K562 (cell line): ENCODE measurements at regions not wholly inside any gene's neighbourhood (a gene's known extent, or its start where the extent isn't known, plus 50 kb on each side); places are given as distances from the start of the nearest gene placed in this dataset.

Experiments used
- ATAC-seq: fragments of 200-7000 bp; cut with Tn5 transposase; 3 replicates; pipeline ENCODE4 v1.9.1; 2020; ENCODE audit warnings: moderate library complexity
- BruUV-seq: library from RNA; stranded (reverse); fragments of 400-500 nt; replicated peaks from 2 replicates; lab custom pipeline; 2021; lab: Mats Ljungman, UMichigan
- CTCF ChIA-PET: fragments of 300-600 bp; formaldehyde crosslinking; extraction: SDS; loops from one replicate; lab custom pipeline; 2021; ENCODE audit warnings: low intra/inter-chr PET ratio; lab: Yijun Ruan, JAX
- POLR2A ChIA-PET: fragments of 300-600, 350-650 bp; sonication (Branson Sonifier 250); formaldehyde crosslinking; extraction: SDS; loops from one replicate; lab custom pipeline; 2021; ENCODE audit warnings: antibody characterized with exemption, inconsistent platforms; lab: Yijun Ruan, JAX
- DNase-seq, 4 experiments: peaks; one replicate each; pipeline versions ENCODE4 v3.0.0 to v3.0.0-alpha.2; 2011 to 2018; ENCODE audit warnings: low spot score in 3 of 4, mixed read lengths in 3 of 4; ENCODE audit errors: extremely low read depth in 1 of 4
- FAIRE-seq: peaks from 2 replicates; lab custom pipeline; 2011; peaks lifted over from hg19 to GRCh38; lab: Jason Lieb, UNC
- H2AFZ ChIP-seq: 2 replicates; pipeline ENCODE4 v1.6.0; 2011; ENCODE audit warnings: low read depth, low read length, control low read depth, inconsistent platforms
- H3K27ac ChIP-seq: fragments of 200-600 bp; 3 replicates; pipeline ENCODE4 v1.8.0; 2011; ENCODE audit warnings: low read depth, mild to moderate bottlenecking, control low read depth, inconsistent platforms, low read length, moderate library complexity, mixed read lengths; ENCODE audit errors: extremely low read depth
- H3K27me3 ChIP-seq, 2 experiments: fragments of 300-600 bp in 1 of 2; 2 replicates in 1 of 2; 3 replicates in 1 of 2; pipeline versions ENCODE4 v1.6.0 to v1.8.0; 2011; ENCODE audit warnings: inconsistent platforms in 2 of 2, low read length in 2 of 2, mild to moderate bottlenecking in 1 of 2, mixed read lengths in 1 of 2, moderate library complexity in 1 of 2; ENCODE audit not compliant: control insufficient read depth in 2 of 2, insufficient read depth in 2 of 2
- H3K36me3 ChIP-seq: fragments of 300-600 bp; 3 replicates; pipeline ENCODE4 v1.8.0; 2011; ENCODE audit warnings: mild to moderate bottlenecking, low read length, inconsistent platforms; ENCODE audit not compliant: control insufficient read depth, insufficient read depth
- H3K4me1 ChIP-seq, 2 experiments: fragments of 200-600 bp in 1 of 2; replicated peaks in 1 of 2; 2 replicates in 1 of 2; 3 replicates in 1 of 2; pipeline versions ENCODE4 v1.5.1 to v1.8.0; 2011; ENCODE audit warnings: inconsistent platforms in 2 of 2, low read length in 2 of 2, mild to moderate bottlenecking in 1 of 2, mixed read lengths in 1 of 2, moderate library complexity in 1 of 2; ENCODE audit not compliant: control insufficient read depth in 2 of 2, insufficient read depth in 2 of 2
- H3K4me2 ChIP-seq: 2 replicates; pipeline ENCODE4 v1.6.1; 2011; ENCODE audit warnings: low read length, control low read depth, inconsistent platforms, mixed read lengths; ENCODE audit not compliant: insufficient read depth
- H3K4me3 ChIP-seq: fragments of 200-600 bp; sonication (generic), shearing (Covaris generic); 2 replicates; pipeline ENCODE4 v1.5.1; 2016; ENCODE audit warnings: control low read depth, inconsistent platforms
- H3K79me2 ChIP-seq: fragments of 200-600 bp; 3 replicates; pipeline ENCODE4 v1.8.0; 2011; ENCODE audit warnings: low read length, inconsistent platforms; ENCODE audit not compliant: control insufficient read depth, insufficient read depth
- H3K9ac ChIP-seq, 2 experiments: 2 replicates each; pipeline versions ENCODE4 v1.6.0 to v1.6.1; 2011; ENCODE audit warnings: low read depth in 2 of 2, low read length in 2 of 2, control low read depth in 1 of 2, inconsistent platforms in 1 of 2, mild to moderate bottlenecking in 1 of 2, mixed read lengths in 1 of 2; ENCODE audit not compliant: insufficient read depth in 1 of 2
- H3K9me1 ChIP-seq: one replicate; pipeline ENCODE4 v1.6.0; 2011; ENCODE audit warnings: inconsistent platforms, mild to moderate bottlenecking, low read length, moderate library complexity; ENCODE audit not compliant: control insufficient read depth, insufficient read depth
- H3K9me3 ChIP-seq: replicated peaks from 2 replicates; pipeline ENCODE4 v1.5.1; 2011; ENCODE audit warnings: low read depth, low read length, inconsistent platforms; ENCODE audit not compliant: control insufficient read depth, insufficient read depth
- H4K20me1 ChIP-seq: replicated peaks from 2 replicates; pipeline ENCODE4 v1.6.1; 2011; ENCODE audit warnings: low read length, inconsistent platforms, mixed read lengths; ENCODE audit not compliant: control insufficient read depth, insufficient read depth
- EHMT2 ChIP-seq: fragments of 450-650 bp; IDR thresholded peaks from 2 replicates; pipeline ENCODE4 v1.6.1; 2018; ENCODE audit warnings: antibody characterized with exemption
- ESRRA ChIP-seq: fragments of 450-650 bp; IDR thresholded peaks from 2 replicates; pipeline ENCODE4 v1.6.1; 2014; ENCODE audit warnings: low read depth, mild to moderate bottlenecking, moderate library complexity, borderline replicate concordance
- GATAD2A ChIP-seq: fragments of 450-650 bp; IDR thresholded peaks from 2 replicates; pipeline ENCODE4 v1.6.1; 2017
- HBP1 ChIP-seq: fragments of 450-650 bp; formaldehyde crosslinking; IDR thresholded peaks from 2 replicates; pipeline ENCODE4 v1.4.0; 2022; ENCODE audit warnings: missing genetic modification characterization
- HNRNPK ChIP-seq: fragments of 200-400 bp; formaldehyde crosslinking; IDR thresholded peaks from one replicate; pipeline ENCODE4 v1.6.1; 2018; ENCODE audit warnings: mild to moderate bottlenecking, low read depth, low read length; ENCODE audit not compliant: poor library complexity, severe bottlenecking
- JUND ChIP-seq, 2 experiments: IDR thresholded peaks; 2 replicates in 1 of 2; 3 replicates in 1 of 2; pipeline ENCODE4 v1.6.1; 2011; ENCODE audit warnings: borderline replicate concordance in 2 of 2, low read depth in 2 of 2, low read length in 2 of 2, improper control_type of control experiment in 1 of 2, missing biosample characterization in 1 of 2, missing genetic modification characterization in 1 of 2, missing genetic modification reagents in 1 of 2
- OTX1 ChIP-seq: fragments of 450-650 bp; formaldehyde crosslinking; IDR thresholded peaks from 2 replicates; pipeline ENCODE4 v1.4.0; 2022; ENCODE audit warnings: mild to moderate bottlenecking
- ZBTB33 ChIP-seq: sonication (generic); formaldehyde crosslinking; IDR thresholded peaks from 2 replicates; pipeline ENCODE4 v1.8.1; 2023; ENCODE audit warnings: mild to moderate bottlenecking, missing genetic modification reagents
- ZFPM2 ChIP-seq: fragments of 250-450 bp; sonication (Bioruptor Pico); IDR thresholded peaks from 2 replicates; pipeline ENCODE4 v1.5.1; 2022; ENCODE audit warnings: mild to moderate bottlenecking
- ZFX ChIP-seq: sonication (generic); formaldehyde crosslinking; IDR thresholded peaks from 2 replicates; pipeline ENCODE4 v1.8.0; 2022; ENCODE audit warnings: mild to moderate bottlenecking, missing genetic modification reagents, moderate library complexity
- ZNF696 ChIP-seq: fragments of 250-450 bp; sonication (Bioruptor Pico); conservative IDR thresholded peaks from 2 replicates; pipeline ENCODE4 v1.4.0; 2020; ENCODE audit warnings: mild to moderate bottlenecking, moderate library complexity
- WGBS: fragments of 100-300 bp; shearing (Covaris generic); methylation state at CpG from one replicate; pipeline ENCODE4 v1.1.6; 2016; ENCODE audit warnings: low coverage, mixed read lengths; ENCODE audit not compliant: insufficient coverage; ENCODE audit errors: missing lambda C conversion rate; 5-methylcytosine and 5-hydroxymethylcytosine counted together
- in situ Hi-C: fragments of 300-500 bp; cut with MboI; formaldehyde crosslinking; loops from 4 replicates; pipeline ENCODE4 v1.15.0; 2018; ENCODE audit warnings: inconsistent platforms, mixed read lengths
- intact Hi-C: fragments of 100-400 bp; cut with micrococcal nuclease; formaldehyde crosslinking; loops from 2 replicates; pipeline ENCODE4 v1.14.2; 2022

GRCh38 chr1:229018674-229019295, 252.1 kb upstream of the RAB4A start:
- H2AFZ ChIP-seq: no peak overlapping the region
- intact Hi-C loops: no loop called here
- no peak overlapping the region for H3K27ac ChIP-seq
- no TSS peak for BruUV-seq
- no peak for ATAC-seq
- H4K20me1 ChIP-seq: no peaks in the 10 kb centered on the region
- no peaks in the 10 kb centered on the region for H3K36me3 ChIP-seq
- no peak overlapping the region for H3K4me2 ChIP-seq
- no peaks in the 10 kb centered on the region for H3K79me2 ChIP-seq
- in situ Hi-C loops: no loop called here
- peaks cover 10 to 31% of the 10 kb centered on the region in 2 experiments for H3K27me3 ChIP-seq
- ChIA-PET CTCF (no interaction called here), POLR2A (no interaction called here)
- no peak overlapping the region for H3K4me3 ChIP-seq
- no peak for FAIRE-seq
- TF ChIP-seq GATAD2A: no peak
- TF ChIP-seq HNRNPK: no peak
- no peak for TF ChIP-seq JUND (IDR thresholded peaks at IDR 0.05; ENCODE audit: borderline replicate concordance, low read depth, low read length)
- TF ChIP-seq JUND (tag; IDR thresholded peaks at IDR 0.05; ENCODE audit: borderline replicate concordance, low read depth, low read length): no peak
- no peak for TF ChIP-seq EHMT2
- no peak for TF ChIP-seq ZFPM2 (CRISPR knock-in tag)
- no peak for TF ChIP-seq HBP1 (CRISPR knock-in tag)
- no peak for TF ChIP-seq ZFX (CRISPR knock-in tag)
- TF ChIP-seq ZNF696 (CRISPR knock-in tag): no peak
- TF ChIP-seq ESRRA: no peak
- no peak for TF ChIP-seq ZBTB33
- TF ChIP-seq OTX1 (CRISPR knock-in tag): no peak
- H3K4me1 ChIP-seq: no peaks in the 10 kb centered on the region
- DNase-seq: no peak
- no peak overlapping the region for H3K9ac ChIP-seq
- H3K9me3 ChIP-seq: no peaks in the 10 kb centered on the region
- WGBS: 0% methylated on average over 2 of the region's 2 CpGs
- H3K9me1 ChIP-seq: no peaks in the 10 kb centered on the region
